ENCODE measurements at regions not wholly inside any gene's neighbourhood (a gene's known extent, or its start where the extent isn't known, plus 50 kb on each side); places are given as distances from the start of the nearest gene placed in this dataset.

- Histone ChIP-seq H3K79me2 (replicated peaks; ENCODE audit: insufficient read depth) (no peaks in the 10 kb centered on the region), H3K27me3 (ENCODE audit: insufficient read depth) (no peaks in the 10 kb centered on the region), H3K4me1 (ENCODE audit: insufficient read depth) (peaks cover 16% of the 10 kb centered on the region), H3F3A (replicated peaks; ENCODE audit: low read depth) (no peaks in the 10 kb centered on the region), H3K27ac (ENCODE audit: low read depth) (no peak overlapping the region), H3K4me2 (no peak overlapping the region), H3K4me3 (no peak overlapping the region), H4K20me1 (replicated peaks; ENCODE audit: insufficient read depth) (no peaks in the 10 kb centered on the region), H3K9me2 (ENCODE audit: insufficient read depth) (peaks cover 6% of the 10 kb centered on the region; the same call in 1 of the 2 replicates), H3K36me3 (ENCODE audit: insufficient read depth) (no peaks in the 10 kb centered on the region), H2AFZ (no peak overlapping the region)
- H3K27me3 Mint-ChIP-seq (ENCODE audit: insufficient read depth, low read depth, poor library complexity), result peaks cover 28% of the 10 kb centered on the region
- ATAC-seq, result peak; percentile 44
- H3K9me3 Mint-ChIP-seq, result no peaks in the 10 kb centered on the region; the same call in 1 of the 3 replicates
- H3K27ac Mint-ChIP-seq, result no peak overlapping the region
- TF ChIP-seq POLR2AphosphoS5 (IDR thresholded peaks at IDR 0.05; ENCODE audit: low read depth) (no peak), STAT1 (IDR thresholded peaks at IDR 0.05; ENCODE audit: unreplicated experiment) (no peak), REST (IDR thresholded peaks at IDR 0.05; ENCODE audit: unreplicated experiment) (no peak), ZNF331 (CRISPR knock-in tag; IDR thresholded peaks at IDR 0.05; ENCODE audit: low read depth) (no peak), JUNB (IDR thresholded peaks at IDR 0.05; ENCODE audit: unreplicated experiment) (no peak), CTCF (conservative IDR thresholded peaks at IDR 0.05; ENCODE audit: low read depth in 2 of 2) (peak in 1 of 2 experiments; percentile 32; a peak in 1 of 4 replicates)
- peak; percentile 47 for DNase-seq (ENCODE audit: low spot score)
- no peaks in the 10 kb centered on the region for H3K36me3 Mint-ChIP-seq (ENCODE audit: low read depth)
- no peak overlapping the region; the same call in 2 of the 3 replicates for H3K4me3 Mint-ChIP-seq
- H3K4me1 Mint-ChIP-seq, result peaks cover 27% of the 10 kb centered on the region
Observed at GRCh38 chr7:55690-56248, 136.6 kb upstream of the FAM20C start.

- H3K4me3 Mint-ChIP-seq, result no peak overlapping the region
- no peaks in the 10 kb centered on the region for H3K79me2 ChIP-seq (replicated peaks; ENCODE audit: insufficient read depth)
- no peaks in the 10 kb centered on the region; the same call in 1 of the 3 replicates for H3K9me3 Mint-ChIP-seq
- no peak for DNase-seq (ENCODE audit: low spot score)
- H3K27ac Mint-ChIP-seq, result no peak overlapping the region
- peaks cover 16% of the 10 kb centered on the region for H3K4me1 ChIP-seq (ENCODE audit: insufficient read depth)
- H3K27ac ChIP-seq (ENCODE audit: low read depth), result no peak overlapping the region
- no peak overlapping the region for H3K4me2 ChIP-seq
- peaks cover 28% of the 10 kb centered on the region for H3K27me3 Mint-ChIP-seq (ENCODE audit: insufficient read depth, low read depth, poor library complexity)
- no peak for ATAC-seq
- H3K4me3 ChIP-seq, result no peak overlapping the region
- no peaks in the 10 kb centered on the region for H3K36me3 Mint-ChIP-seq (ENCODE audit: low read depth)
- H3K4me1 Mint-ChIP-seq, result peaks cover 27% of the 10 kb centered on the region
- H2AFZ ChIP-seq, result no peak overlapping the region
- H3K9me2 ChIP-seq (ENCODE audit: insufficient read depth), result peaks cover 6% of the 10 kb centered on the region; the same call in 1 of the 2 replicates
- H3K27me3 ChIP-seq (ENCODE audit: insufficient read depth), result no peaks in the 10 kb centered on the region
- H4K20me1 ChIP-seq (replicated peaks; ENCODE audit: insufficient read depth), result no peaks in the 10 kb centered on the region
- no peaks in the 10 kb centered on the region for H3K36me3 ChIP-seq (ENCODE audit: insufficient read depth)
- no peaks in the 10 kb centered on the region for H3F3A ChIP-seq (replicated peaks; ENCODE audit: low read depth)
- no peak for TF ChIP-seq ZNF331 (CRISPR knock-in tag; IDR thresholded peaks at IDR 0.05; ENCODE audit: low read depth)
- TF ChIP-seq EZH2phosphoT487 (IDR thresholded peaks at IDR 0.05; ENCODE audit: unreplicated experiment), result no peak
- TF ChIP-seq POLR2AphosphoS5 (IDR thresholded peaks at IDR 0.05; ENCODE audit: low read depth), result no peak
- no peak for TF ChIP-seq EZH2 (IDR thresholded peaks at IDR 0.05; ENCODE audit: low read depth, unreplicated experiment)
- TF ChIP-seq NANOG (IDR thresholded peaks at IDR 0.05; ENCODE audit: borderline replicate concordance), result no peak
- no peak for TF ChIP-seq STAT1 (IDR thresholded peaks at IDR 0.05; ENCODE audit: unreplicated experiment)
- no peak for TF ChIP-seq REST (IDR thresholded peaks at IDR 0.05; ENCODE audit: unreplicated experiment)
Observed at GRCh38 chr7:56291-56913, 136.0 kb upstream of the FAM20C start.

Measured in GM23338 (cell line).